H1 (cell line): ENCODE measurements at regions not wholly inside any gene's neighbourhood (a gene's known extent, or its start where the extent isn't known, plus 50 kb on each side); places are given as distances from the start of the nearest gene placed in this dataset.

Experiments
- ASH2L ChIP-seq: fragments of 200-600, 300-600 bp; sonication (generic); IDR thresholded peaks from one replicate; pipeline ENCODE4 v1.7.1; 2017; ENCODE audit warnings: low read length
- GTF2F1 ChIP-seq: IDR thresholded peaks from 2 replicates; pipeline ENCODE4 v1.6.1; 2012; ENCODE audit warnings: low read depth, low read length, improper control_type of control experiment, borderline replicate concordance
- JUN ChIP-seq: IDR thresholded peaks from 2 replicates; pipeline ENCODE4 v1.6.1; 2011; ENCODE audit warnings: low read depth, mild to moderate bottlenecking, improper control_type of control experiment, low read length

DNA sequence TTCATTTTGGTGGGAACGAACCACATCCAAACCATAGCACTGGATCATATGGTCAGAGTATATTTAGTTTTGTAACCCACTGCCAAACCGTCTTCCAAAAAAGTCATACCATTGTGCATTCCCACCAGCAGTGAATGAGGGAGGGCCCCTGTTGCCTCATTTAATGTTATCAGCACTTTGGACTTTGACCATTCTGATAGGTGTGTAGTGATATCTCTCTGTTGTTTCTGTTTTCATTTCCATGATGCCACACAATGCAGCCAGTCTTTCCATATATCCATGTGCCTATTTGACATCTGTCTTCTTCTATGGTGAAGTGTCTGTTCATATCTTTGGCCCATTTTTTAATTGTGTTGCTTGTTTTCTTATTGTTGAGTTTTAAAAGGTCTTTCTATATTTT, 105.0 kb upstream of the PPP2R2D start (continued):
- TF ChIP-seq ASH2L = no peak
- no peak for TF ChIP-seq JUN
- no peak for TF ChIP-seq GTF2F1
